ENCODE measurements at regions not wholly inside any gene's neighbourhood (a gene's known extent, or its start where the extent isn't known, plus 50 kb on each side); places are given as distances from the start of the nearest gene placed in this dataset.

DNA sequence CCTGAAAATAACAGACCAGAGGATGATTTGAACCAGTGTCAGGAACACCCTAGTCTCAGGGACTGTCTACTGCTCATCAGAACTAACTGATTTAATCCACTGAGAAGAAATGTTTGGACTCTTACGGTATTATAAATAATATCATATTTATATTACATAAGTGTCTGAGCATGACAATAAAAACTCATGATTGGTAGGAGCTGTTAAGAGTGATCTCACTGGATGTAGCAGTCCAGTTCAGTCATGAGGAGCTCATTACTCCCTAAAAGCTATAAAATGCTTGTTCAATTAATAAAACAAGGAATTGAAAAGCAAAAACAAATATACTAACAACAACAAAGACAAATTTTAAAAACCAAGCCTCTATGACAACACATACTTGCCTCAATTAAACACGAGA lies 68.8 kb upstream of the BCL9 start:
- no peak for DNase-seq
- Histone ChIP-seq H2AFZ (ENCODE audit: low read depth) (no peak overlapping the region), H3K27ac (ENCODE audit: low read depth in 2 of 2, low read length in 1 of 2) (no peak overlapping the region), H4K20me1 (ENCODE audit: insufficient read depth) (no peaks in the 10 kb centered on the region), H3K9me3 (no peaks in the 10 kb centered on the region), H3K36me3 (replicated peaks in 1 of 2; ENCODE audit: control insufficient read depth in 1 of 2, insufficient read depth in 2 of 2, low read length in 1 of 2) (no peaks in the 10 kb centered on the region), H3K4me3 (ENCODE audit: low read depth in 2 of 2, low read length in 1 of 2) (no peak overlapping the region), H3K27me3 (ENCODE audit: insufficient read depth) (no peaks in the 10 kb centered on the region), H3K4me2 (no peak overlapping the region), H3K9me2 (no peaks in the 10 kb centered on the region), H3K4me1 (ENCODE audit: control insufficient read depth in 1 of 2, insufficient read depth in 2 of 2, low read depth in 1 of 2, low read length in 1 of 2) (no peaks in the 10 kb centered on the region), H3F3A (replicated peaks; ENCODE audit: insufficient read depth) (no peaks in the 10 kb centered on the region), H3K79me2 (ENCODE audit: insufficient read depth) (no peaks in the 10 kb centered on the region), H3K9ac (no peak overlapping the region)
- WGBS (ENCODE audit: low lambda C conversion rate): 3% methylated on average over 2 of the region's 2 CpGs
- ChIA-PET CTCF (interaction anchor here (1.0 to 1.2 kb wide), 2 partner anchors 19 to 22 kb away, joined by 3 to 4 read pairs; no protein-coding TSS in a partner anchor), POLR2A (no interaction called here)
- no peak for TF ChIP-seq NRF1 (IDR thresholded peaks at IDR 0.05; ENCODE audit: low read depth, low read length)
- TF ChIP-seq TAF1 (IDR thresholded peaks at IDR 0.05; ENCODE audit: borderline replicate concordance, low read depth, low read length): no peak
- TF ChIP-seq, protein P1, sequence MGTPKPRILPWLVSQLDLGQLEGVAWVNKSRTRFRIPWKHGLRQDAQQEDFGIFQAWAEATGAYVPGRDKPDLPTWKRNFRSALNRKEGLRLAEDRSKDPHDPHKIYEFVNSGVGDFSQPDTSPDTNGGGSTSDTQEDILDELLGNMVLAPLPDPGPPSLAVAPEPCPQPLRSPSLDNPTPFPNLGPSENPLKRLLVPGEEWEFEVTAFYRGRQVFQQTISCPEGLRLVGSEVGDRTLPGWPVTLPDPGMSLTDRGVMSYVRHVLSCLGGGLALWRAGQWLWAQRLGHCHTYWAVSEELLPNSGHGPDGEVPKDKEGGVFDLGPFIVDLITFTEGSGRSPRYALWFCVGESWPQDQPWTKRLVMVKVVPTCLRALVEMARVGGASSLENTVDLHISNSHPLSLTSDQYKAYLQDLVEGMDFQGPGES (IDR thresholded peaks at IDR 0.05; ENCODE audit: low read depth, low read length): no peak
- TF ChIP-seq MXI1 (IDR thresholded peaks at IDR 0.05; ENCODE audit: low read depth, low read length): no peak
- TF ChIP-seq RFX5 (IDR thresholded peaks at IDR 0.05; ENCODE audit: low read length): no peak
- TF ChIP-seq ELF1 (IDR thresholded peaks at IDR 0.05): no peak
- no peak for TF ChIP-seq JUND (IDR thresholded peaks at IDR 0.05)
- TF ChIP-seq SIN3A (IDR thresholded peaks at IDR 0.05; ENCODE audit: borderline replicate concordance, low read depth, low read length): no peak
- no peak for TF ChIP-seq FOXJ3 (CRISPR knock-in tag; IDR thresholded peaks at IDR 0.05)
- TF ChIP-seq NFIC (IDR thresholded peaks at IDR 0.05; ENCODE audit: borderline replicate concordance): no peak
- no peak for TF ChIP-seq GABPA (IDR thresholded peaks at IDR 0.05; ENCODE audit: low read depth)
- TF ChIP-seq, protein P2, sequence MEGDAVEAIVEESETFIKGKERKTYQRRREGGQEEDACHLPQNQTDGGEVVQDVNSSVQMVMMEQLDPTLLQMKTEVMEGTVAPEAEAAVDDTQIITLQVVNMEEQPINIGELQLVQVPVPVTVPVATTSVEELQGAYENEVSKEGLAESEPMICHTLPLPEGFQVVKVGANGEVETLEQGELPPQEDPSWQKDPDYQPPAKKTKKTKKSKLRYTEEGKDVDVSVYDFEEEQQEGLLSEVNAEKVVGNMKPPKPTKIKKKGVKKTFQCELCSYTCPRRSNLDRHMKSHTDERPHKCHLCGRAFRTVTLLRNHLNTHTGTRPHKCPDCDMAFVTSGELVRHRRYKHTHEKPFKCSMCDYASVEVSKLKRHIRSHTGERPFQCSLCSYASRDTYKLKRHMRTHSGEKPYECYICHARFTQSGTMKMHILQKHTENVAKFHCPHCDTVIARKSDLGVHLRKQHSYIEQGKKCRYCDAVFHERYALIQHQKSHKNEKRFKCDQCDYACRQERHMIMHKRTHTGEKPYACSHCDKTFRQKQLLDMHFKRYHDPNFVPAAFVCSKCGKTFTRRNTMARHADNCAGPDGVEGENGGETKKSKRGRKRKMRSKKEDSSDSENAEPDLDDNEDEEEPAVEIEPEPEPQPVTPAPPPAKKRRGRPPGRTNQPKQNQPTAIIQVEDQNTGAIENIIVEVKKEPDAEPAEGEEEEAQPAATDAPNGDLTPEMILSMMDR (IDR thresholded peaks at IDR 0.05): no peak
- no peak for TF ChIP-seq TEAD4 (IDR thresholded peaks at IDR 0.05; ENCODE audit: borderline replicate concordance, insufficient read depth)
- TF ChIP-seq, protein P3, sequence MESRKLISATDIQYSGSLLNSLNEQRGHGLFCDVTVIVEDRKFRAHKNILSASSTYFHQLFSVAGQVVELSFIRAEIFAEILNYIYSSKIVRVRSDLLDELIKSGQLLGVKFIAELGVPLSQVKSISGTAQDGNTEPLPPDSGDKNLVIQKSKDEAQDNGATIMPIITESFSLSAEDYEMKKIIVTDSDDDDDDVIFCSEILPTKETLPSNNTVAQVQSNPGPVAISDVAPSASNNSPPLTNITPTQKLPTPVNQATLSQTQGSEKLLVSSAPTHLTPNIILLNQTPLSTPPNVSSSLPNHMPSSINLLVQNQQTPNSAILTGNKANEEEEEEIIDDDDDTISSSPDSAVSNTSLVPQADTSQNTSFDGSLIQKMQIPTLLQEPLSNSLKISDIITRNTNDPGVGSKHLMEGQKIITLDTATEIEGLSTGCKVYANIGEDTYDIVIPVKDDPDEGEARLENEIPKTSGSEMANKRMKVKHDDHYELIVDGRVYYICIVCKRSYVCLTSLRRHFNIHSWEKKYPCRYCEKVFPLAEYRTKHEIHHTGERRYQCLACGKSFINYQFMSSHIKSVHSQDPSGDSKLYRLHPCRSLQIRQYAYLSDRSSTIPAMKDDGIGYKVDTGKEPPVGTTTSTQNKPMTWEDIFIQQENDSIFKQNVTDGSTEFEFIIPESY (IDR thresholded peaks at IDR 0.05; ENCODE audit: borderline replicate concordance, low read depth): no peak
- no peak for TF ChIP-seq RXRA (IDR thresholded peaks at IDR 0.05; ENCODE audit: borderline replicate concordance, low read depth)
- no peak for TF ChIP-seq YY1 (IDR thresholded peaks at IDR 0.05; ENCODE audit: low read depth)
- no peak for TF ChIP-seq RCOR1 (IDR thresholded peaks at IDR 0.05; ENCODE audit: low read length)
- TF ChIP-seq, protein P4, sequence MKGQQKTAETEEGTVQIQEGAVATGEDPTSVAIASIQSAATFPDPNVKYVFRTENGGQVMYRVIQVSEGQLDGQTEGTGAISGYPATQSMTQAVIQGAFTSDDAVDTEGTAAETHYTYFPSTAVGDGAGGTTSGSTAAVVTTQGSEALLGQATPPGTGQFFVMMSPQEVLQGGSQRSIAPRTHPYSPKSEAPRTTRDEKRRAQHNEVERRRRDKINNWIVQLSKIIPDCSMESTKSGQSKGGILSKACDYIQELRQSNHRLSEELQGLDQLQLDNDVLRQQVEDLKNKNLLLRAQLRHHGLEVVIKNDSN (IDR thresholded peaks at IDR 0.05; ENCODE audit: borderline replicate concordance, low read depth): no peak
- TF ChIP-seq, protein P5, sequence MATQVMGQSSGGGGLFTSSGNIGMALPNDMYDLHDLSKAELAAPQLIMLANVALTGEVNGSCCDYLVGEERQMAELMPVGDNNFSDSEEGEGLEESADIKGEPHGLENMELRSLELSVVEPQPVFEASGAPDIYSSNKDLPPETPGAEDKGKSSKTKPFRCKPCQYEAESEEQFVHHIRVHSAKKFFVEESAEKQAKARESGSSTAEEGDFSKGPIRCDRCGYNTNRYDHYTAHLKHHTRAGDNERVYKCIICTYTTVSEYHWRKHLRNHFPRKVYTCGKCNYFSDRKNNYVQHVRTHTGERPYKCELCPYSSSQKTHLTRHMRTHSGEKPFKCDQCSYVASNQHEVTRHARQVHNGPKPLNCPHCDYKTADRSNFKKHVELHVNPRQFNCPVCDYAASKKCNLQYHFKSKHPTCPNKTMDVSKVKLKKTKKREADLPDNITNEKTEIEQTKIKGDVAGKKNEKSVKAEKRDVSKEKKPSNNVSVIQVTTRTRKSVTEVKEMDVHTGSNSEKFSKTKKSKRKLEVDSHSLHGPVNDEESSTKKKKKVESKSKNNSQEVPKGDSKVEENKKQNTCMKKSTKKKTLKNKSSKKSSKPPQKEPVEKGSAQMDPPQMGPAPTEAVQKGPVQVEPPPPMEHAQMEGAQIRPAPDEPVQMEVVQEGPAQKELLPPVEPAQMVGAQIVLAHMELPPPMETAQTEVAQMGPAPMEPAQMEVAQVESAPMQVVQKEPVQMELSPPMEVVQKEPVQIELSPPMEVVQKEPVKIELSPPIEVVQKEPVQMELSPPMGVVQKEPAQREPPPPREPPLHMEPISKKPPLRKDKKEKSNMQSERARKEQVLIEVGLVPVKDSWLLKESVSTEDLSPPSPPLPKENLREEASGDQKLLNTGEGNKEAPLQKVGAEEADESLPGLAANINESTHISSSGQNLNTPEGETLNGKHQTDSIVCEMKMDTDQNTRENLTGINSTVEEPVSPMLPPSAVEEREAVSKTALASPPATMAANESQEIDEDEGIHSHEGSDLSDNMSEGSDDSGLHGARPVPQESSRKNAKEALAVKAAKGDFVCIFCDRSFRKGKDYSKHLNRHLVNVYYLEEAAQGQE (IDR thresholded peaks at IDR 0.05; ENCODE audit: low read depth, low read length): no peak
- no peak for TF ChIP-seq SMC3 (IDR thresholded peaks at IDR 0.05; ENCODE audit: low read depth, low read length)

Data from SK-N-SH (cell line).